ENCODE measurements at regions not wholly inside any gene's neighbourhood (a gene's known extent, or its start where the extent isn't known, plus 50 kb on each side); places are given as distances from the start of the nearest gene placed in this dataset.

GRCh38 chr3:168205451-168205850 lies 109.7 kb upstream of the GOLIM4 start:
- no peak for DNase-seq

- no peak for DNase-seq
These were observed 101.4 kb upstream of the GOLIM4 start for GRCh38 chr3:168197162-168197561.

GRCh38 chr3:168191856-168192255 lies 96.1 kb upstream of the GOLIM4 start:
- no peak for DNase-seq

- no peak for DNase-seq
These were observed 91.5 kb upstream of the GOLIM4 start for GRCh38 chr3:168187233-168187632.

GRCh38 chr3:168186293-168186983 lies 90.7 kb upstream of the GOLIM4 start:
- no peak for DNase-seq

GRCh38 chr3:168183774-168184173 lies 88.0 kb upstream of the GOLIM4 start:
- no peak for DNase-seq

- no peak for DNase-seq
These were observed 73.0 kb upstream of the GOLIM4 start for GRCh38 chr3:168168743-168169142.

- peak; percentile 73 for DNase-seq
These were observed 69.9 kb upstream of the GOLIM4 start for GRCh38 chr3:168165390-168166269.

- DNase-seq, result no peak
These were observed 66.4 kb upstream of the GOLIM4 start for GRCh38 chr3:168162172-168162571.

- DNase-seq, result no peak
These were observed 66.0 kb upstream of the GOLIM4 start for GRCh38 chr3:168161696-168162095.

- no peak for DNase-seq
These were observed 62.2 kb upstream of the GOLIM4 start for GRCh38 chr3:168157903-168158302.

- no peak for DNase-seq
These were observed 61.5 kb upstream of the GOLIM4 start for GRCh38 chr3:168157099-168157700.

- DNase-seq, result no peak
These were observed 60.8 kb upstream of the GOLIM4 start for GRCh38 chr3:168156479-168156878.

GRCh38 chr3:168155303-168155702 lies 59.6 kb upstream of the GOLIM4 start:
- DNase-seq, result no peak

- DNase-seq, result no peak
These were observed 58.4 kb upstream of the GOLIM4 start for GRCh38 chr3:168154089-168154488.

GRCh38 chr3:168152149-168152548 lies 56.4 kb upstream of the GOLIM4 start:
- no peak for DNase-seq
